ENCODE measurements at regions not wholly inside any gene's neighbourhood (a gene's known extent, or its start where the extent isn't known, plus 50 kb on each side); places are given as distances from the start of the nearest gene placed in this dataset.

- TF ChIP-seq YEATS4 (CRISPR knock-in tag; IDR thresholded peaks at IDR 0.05; ENCODE audit: borderline replicate concordance), result no peak
- no peak for TF ChIP-seq ZNF598 (CRISPR knock-in tag; IDR thresholded peaks at IDR 0.05; ENCODE audit: borderline replicate concordance)
- no peak for TF ChIP-seq MTF1 (CRISPR knock-in tag; IDR thresholded peaks at IDR 0.05)
- TF ChIP-seq ZNF317 (CRISPR knock-in tag; IDR thresholded peaks at IDR 0.05), result no peak
- no peak for TF ChIP-seq ZNF773 (CRISPR knock-in tag; IDR thresholded peaks at IDR 0.05; ENCODE audit: borderline replicate concordance)
- TF ChIP-seq PHB2 (IDR thresholded peaks at IDR 0.05; ENCODE audit: partially characterized antibody), result no peak
- TF ChIP-seq ZNF792 (CRISPR knock-in tag; IDR thresholded peaks at IDR 0.05), result no peak
These were observed 247.4 kb upstream of the COL3A1 start (continued) for GRCh38 chr2:188726626-188727247.

GRCh38 chr2:188727846-188728245, 246.3 kb upstream of the COL3A1 start:
- Histone ChIP-seq H3K4me3 (replicated peaks in 1 of 3; ENCODE audit: insufficient read depth in 1 of 3, low read depth in 2 of 3, low read length in 3 of 3) (no peak overlapping the region), H3K36me3 (replicated peaks in 1 of 2; ENCODE audit: control insufficient read depth in 1 of 2, insufficient read depth in 2 of 2, low read length in 2 of 2) (no peaks in the 10 kb centered on the region), H3K9ac (ENCODE audit: insufficient read depth, low read depth, low read length) (no peak overlapping the region), H3K9me3 (ENCODE audit: low read length) (no peaks in the 10 kb centered on the region), H2AFZ (ENCODE audit: low read length) (no peak overlapping the region), H3K4me2 (ENCODE audit: low read depth, low read length) (no peak overlapping the region), H3K27me3 (ENCODE audit: control insufficient read depth in 1 of 2, insufficient read depth in 2 of 2, low read length in 2 of 2) (no peaks in the 10 kb centered on the region), H4K20me1 (ENCODE audit: insufficient read depth, low read length) (no peaks in the 10 kb centered on the region), H3K79me2 (ENCODE audit: insufficient read depth, low read length) (no peaks in the 10 kb centered on the region), H3K4me1 (ENCODE audit: insufficient read depth, low read length) (no peaks in the 10 kb centered on the region), H3K27ac (ENCODE audit: extremely low read length, insufficient read depth, low read length) (no peak overlapping the region)
- ChIA-PET CTCF (ENCODE audit: low intra/inter-chr PET ratio, low total read pairs) (no interaction called here), POLR2A (no interaction called here)
- WGBS (ENCODE audit: low lambda C conversion rate), result 0% methylated on average over 1 of the region's 1 CpG
- FAIRE-seq, result no peak
- ATAC-seq, result no peak
- BruUV-seq (replicated peaks), result no TSS peak
- DNase-seq (ENCODE audit: low spot score), result no peak
- in situ Hi-C loops (cut with HindIII; ENCODE audit: extremely low pct_ligation_motif_present, low pct_unique_long_range_greater_than_20kb) (no loop called here), intact Hi-C loops (cut with micrococcal nuclease; ENCODE audit: unreplicated experiment) (no loop called here)
- no peak for TF ChIP-seq PCBP1 (IDR thresholded peaks at IDR 0.05; ENCODE audit: borderline replicate concordance, low read depth, low read length)
- TF ChIP-seq MTF2 (CRISPR knock-in tag; IDR thresholded peaks at IDR 0.05; ENCODE audit: borderline replicate concordance), result no peak
- TF ChIP-seq ZNF773 (CRISPR knock-in tag; IDR thresholded peaks at IDR 0.05; ENCODE audit: borderline replicate concordance), result no peak
- TF ChIP-seq ZNF552 (CRISPR knock-in tag; IDR thresholded peaks at IDR 0.05; ENCODE audit: borderline replicate concordance), result no peak
- no peak for TF ChIP-seq MED13 (CRISPR knock-in tag; IDR thresholded peaks at IDR 0.05)
- no peak for TF ChIP-seq ZSCAN12 (CRISPR knock-in tag; IDR thresholded peaks at IDR 0.05)
- TF ChIP-seq ZNF12 (CRISPR knock-in tag; IDR thresholded peaks at IDR 0.05), result no peak
- TF ChIP-seq MED8 (CRISPR knock-in tag; IDR thresholded peaks at IDR 0.05; ENCODE audit: insufficient replicate concordance), result no peak
- TF ChIP-seq TRAFD1 (CRISPR knock-in tag; IDR thresholded peaks at IDR 0.05; ENCODE audit: borderline replicate concordance), result no peak
